Inflammatory macrophage (primary cell): ENCODE measurements at regions not wholly inside any gene's neighbourhood (a gene's known extent, or its start where the extent isn't known, plus 50 kb on each side); places are given as distances from the start of the nearest gene placed in this dataset.
"Not testable (repeated sequence)": the region's sequence is repeated elsewhere in the genome, so short reads cannot be mapped to it uniquely, and the experiment has no call there.

Experiments
- DNase-seq, 2 donors: peaks; one replicate each; pipeline ENCODE4 v3.0.0-alpha.2; 2020 to 2022

DNA sequence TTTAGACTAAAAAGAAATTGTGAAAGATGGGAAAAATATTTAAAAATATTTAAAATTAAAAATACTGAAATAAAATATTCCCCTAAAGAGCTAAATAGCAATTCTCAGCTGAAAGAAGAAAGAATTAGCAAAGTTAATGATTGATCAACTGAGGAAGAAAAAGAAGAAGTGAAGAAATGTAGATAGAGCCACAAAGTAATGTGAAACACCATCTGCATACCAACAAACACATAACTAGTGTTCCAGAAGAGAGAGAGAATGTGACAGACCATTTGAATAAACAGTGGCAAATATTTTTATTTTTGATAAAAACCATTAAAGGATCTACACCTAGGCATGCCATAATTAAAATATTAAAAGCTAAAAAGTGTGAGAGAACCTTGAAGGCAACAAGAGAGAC lies 784.5 kb upstream of the ZWINT start:
- DNase-seq: no peak

DNA sequence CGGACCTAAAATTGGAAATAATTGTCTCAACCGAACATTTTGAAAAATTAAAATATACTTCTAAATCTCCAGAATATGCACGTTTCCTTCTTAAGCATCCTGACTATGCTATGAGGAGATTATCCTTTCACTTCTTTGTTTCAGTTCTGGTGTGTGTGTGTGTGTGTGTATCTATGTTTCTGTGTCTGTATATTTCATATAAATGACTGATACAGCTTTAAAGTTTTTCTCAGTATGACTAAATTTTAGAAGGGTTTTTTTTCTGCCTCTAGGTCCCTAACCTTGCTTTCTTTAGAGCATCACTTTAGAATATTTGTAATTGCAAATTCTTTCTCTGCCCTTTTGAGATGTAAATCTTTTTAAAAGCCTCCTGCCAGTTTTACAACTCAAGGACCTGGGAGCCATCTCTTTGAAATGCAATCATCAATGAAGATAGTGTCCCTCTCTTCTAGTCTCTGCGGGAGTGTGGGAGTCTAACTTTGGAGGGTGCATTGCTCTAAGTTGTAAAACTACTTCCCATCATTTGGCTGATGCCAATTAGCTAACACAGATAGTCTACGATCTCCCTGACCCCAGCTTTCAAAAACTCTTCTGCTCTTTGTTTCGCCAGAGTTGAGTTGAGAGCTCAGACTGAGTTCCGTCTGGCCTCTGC lies 782.0 kb upstream of the ZWINT start:
- no peak for DNase-seq

DNA sequence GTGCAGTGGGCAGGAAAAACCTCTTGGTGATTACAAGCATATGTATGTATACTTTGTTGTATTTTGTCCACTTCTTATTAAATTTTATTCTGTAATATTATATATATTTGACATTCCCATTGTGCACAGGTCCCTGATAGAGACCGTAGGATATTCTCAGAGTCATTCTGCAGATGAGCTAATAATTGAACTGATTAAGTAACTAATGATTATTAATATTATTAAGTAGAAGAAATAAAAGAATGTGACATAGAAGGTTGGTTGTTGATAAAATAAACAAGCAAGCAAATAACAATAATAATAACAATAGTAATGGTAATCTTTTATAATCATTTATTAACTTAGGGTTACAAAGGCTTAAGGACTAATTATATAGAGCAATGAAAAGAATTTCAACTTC lies 780.6 kb upstream of the ZWINT start:
- DNase-seq: no peak

DNA sequence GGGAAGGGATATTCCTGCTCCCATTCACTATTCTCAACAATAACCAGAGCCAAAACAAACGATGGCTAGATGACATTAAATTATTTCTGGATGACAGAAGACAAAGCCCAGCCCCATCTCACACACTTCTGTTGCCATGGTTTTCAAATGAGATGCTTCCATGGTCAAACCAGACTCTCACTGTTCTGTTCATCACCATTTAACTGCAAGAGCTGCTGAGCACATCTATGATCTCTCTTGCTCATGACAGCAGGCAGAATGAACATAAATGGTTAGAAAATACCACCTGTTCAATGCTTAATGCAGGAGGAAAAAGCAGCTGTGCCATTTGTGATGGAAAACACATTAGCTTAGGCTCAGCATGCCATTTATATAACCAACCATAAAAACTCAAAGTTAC lies 758.6 kb upstream of the ZWINT start:
- no peak for DNase-seq

DNA sequence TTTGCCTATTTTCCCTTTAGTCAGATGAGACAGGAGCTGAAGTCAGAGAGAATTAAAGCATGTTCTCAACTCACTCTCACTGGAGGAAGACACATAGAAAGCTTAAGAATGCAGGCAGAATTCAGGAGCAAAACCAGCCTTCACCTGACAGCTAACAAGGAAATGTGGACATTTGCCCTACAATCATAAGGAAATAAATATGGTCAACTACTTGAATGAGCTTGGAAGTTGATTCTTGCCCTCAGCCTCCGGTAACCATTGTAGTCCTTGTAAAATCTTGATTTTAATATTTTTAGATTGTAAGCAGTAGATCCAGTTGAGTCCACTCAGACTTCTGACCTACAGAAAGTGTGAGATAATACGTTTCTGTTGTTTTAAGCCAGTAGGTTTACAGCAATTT lies 752.5 kb upstream of the ZWINT start:
- DNase-seq: no peak

DNA sequence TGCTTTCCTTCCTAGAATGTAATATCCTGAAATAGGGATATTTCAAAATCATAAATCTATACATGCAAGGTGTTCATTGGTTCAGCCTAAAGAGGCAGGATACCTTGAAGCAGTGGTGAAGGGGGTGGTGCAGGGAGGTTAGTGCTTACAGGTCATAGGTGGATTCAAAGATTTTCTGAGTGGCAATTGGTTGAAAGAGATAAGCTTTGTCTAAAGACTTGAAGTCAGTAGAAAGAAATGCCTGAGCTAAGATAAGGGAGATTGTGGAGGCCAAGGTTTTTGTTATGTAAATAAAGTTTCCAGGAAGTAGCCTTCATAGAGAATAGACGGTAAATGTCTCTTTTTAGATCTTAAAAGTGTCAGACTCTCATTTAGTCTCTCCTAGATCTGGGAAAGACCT lies 741.2 kb upstream of the ZWINT start:
- DNase-seq: no peak

DNA sequence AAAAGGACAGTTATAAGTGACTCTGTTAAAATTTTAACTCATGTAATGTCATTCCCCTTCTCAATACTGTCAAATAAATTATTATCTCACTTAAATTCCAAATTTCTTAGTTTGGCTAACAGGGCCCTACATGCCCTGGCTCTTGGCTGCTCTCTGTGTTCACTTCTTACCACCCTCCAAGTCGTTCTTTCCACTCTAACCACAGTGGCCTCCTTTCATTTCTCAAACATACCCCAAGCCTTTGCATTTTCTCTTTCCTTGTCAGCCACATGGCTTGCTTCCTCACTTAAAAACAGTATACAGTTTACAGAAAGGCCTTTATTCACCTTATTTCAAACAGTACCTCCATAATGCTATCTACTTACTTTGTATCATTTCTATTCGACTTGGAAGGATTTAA lies 737.1 kb upstream of the ZWINT start:
- DNase-seq: no peak

DNA sequence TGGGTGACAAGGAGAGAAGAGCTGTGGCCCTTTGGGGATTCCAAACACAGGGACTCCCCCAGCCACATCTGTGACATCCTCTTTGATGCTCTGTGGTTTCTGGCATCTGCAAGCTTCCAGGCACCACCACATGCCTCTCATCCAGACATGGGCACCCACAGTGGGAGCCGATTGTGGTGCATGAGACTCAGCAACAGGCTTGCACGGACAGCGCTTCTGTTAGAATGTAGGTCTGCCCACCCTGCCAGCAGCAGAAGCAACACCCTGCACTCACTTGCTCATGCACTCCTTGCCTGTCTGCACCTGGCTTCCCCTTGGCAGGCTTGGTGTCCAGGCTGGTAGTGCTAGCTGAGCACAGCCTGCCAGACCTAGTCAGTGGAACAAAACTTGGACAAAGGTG lies 735.0 kb upstream of the ZWINT start:
- no peak for DNase-seq

DNA sequence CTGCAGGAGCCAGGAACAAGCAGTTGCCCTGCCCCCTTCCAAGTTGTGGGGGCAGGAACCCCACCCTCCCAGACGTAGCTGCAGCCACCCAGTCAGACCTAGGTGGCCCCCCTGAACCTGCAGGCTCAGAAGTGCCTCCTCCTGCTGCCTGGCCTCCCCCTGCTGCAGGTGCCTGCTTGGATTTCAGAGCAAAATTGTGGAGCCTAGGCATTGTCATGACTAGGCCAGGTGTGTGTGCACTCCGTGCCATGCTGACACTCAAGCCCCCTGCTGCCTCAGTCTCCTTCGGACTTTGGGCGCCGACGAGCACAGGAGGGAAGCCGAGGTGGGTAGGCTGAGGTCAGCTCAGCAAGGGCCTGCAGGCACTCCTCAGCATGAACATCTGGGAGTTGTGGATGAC lies 733.9 kb upstream of the ZWINT start:
- DNase-seq: no peak

DNA sequence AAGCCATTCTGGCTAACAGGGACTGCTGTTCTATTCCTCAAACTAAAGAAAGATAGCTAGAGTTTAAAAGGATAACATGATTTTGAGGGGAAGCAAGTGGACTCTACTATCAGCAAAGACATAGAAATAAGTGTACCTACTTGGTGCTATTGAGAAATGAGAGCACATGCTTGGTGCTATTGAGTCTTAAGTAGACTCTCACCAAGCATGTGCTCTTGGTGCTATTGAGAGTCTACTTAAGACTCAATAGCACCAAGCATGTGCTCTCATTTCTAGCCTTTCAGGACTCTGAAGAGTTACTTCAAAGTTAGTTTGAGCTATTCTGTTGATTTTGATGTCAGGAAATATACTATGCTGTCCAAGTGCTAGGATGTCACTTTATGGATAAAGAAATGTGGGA lies 733.0 kb upstream of the ZWINT start:
- DNase-seq: no peak

DNA sequence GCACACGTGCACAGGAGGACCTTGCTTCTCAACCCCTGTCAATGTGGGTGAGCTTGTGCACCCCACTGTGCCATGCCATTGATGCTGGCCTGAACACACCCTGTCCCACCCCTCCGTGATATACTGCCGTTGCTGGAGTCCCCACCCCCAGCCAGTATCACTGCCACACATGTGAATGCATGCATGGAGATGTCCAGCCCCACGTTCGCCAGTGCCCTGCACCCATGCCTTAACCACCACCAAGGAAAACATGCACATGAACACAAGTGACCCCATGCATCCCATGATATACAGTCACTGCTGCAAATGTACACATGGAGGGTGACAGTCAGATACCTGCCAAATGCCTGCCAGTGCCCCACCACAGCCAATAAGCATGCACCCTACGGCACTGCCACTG lies 692.5 kb upstream of the ZWINT start:
- no peak for DNase-seq

DNA sequence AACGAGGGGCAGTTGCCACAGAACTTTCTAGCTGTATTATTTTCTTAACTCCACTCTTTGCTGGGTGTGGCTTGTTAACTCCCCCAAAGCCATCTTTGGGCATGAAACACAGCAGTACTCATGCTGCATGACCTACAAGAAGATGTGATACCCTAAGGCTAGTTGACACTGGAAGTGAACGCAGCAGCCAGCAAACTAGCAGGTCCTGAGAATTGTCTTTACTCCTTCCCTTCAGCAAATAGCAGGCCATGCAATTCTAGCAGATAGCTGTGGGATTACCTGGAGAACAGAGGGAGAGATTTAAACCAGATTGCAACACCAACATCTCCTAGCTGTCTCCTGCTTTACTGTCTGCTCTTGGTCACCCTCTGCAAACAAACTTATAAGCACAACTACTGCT lies 688.0 kb upstream of the ZWINT start:
- no peak for DNase-seq

DNA sequence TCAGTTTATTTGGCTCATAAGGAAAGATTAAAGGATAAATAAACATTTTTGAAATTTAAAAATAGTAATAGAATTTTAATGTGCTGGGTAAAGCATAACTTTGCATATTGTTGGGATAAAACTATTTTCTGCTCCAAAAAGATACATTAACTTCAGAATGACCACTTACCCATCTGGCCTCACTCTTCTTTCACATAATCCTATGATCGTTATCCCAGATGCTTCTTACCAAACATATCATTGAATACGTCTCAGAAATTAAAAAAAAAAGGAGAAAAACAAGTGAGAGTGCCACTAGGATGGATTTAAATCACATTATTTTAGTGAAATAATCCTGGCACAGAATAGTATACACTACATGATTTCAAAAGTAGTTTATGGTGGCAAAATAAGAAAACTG lies 677.5 kb upstream of the ZWINT start:
- DNase-seq: no peak

DNA sequence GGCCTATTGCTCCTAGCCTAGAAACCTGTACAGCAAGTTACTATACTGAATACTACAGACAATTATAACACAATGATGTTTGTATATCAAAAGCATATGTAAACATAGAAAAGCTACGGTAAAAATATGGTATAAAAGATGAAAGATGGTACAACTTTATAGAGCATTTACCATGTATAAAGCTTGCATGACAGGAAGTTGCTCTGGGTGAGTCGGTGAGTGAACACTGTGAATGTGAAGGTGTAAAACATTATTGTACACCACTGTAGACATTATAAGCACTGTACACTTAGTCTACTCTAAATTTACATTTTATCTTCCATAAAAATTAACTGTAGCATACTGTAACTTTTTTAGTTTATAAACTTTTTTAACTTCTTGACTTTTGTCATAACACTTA lies 674.3 kb upstream of the ZWINT start:
- no peak for DNase-seq

DNA sequence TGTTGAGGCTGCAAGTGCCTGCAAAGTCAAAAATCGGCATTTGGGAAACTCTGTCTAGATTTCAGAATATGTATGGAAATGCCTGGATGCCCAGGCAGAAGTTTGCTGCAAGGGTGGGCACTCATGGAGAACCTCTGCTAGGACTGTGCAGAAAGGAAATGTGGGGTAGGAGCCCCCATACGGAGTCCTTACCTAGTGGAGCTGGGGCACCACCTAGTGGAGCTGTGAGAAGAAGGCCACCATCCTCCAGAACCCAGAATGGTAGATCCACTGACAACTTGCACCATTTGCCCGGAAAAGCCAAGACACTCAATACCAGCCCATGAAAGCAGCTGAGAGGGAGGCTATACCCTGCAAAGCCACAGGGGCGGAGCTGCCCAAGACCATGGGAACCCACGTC lies 671.2 kb upstream of the ZWINT start:
- not testable (repeated sequence) for DNase-seq

DNA sequence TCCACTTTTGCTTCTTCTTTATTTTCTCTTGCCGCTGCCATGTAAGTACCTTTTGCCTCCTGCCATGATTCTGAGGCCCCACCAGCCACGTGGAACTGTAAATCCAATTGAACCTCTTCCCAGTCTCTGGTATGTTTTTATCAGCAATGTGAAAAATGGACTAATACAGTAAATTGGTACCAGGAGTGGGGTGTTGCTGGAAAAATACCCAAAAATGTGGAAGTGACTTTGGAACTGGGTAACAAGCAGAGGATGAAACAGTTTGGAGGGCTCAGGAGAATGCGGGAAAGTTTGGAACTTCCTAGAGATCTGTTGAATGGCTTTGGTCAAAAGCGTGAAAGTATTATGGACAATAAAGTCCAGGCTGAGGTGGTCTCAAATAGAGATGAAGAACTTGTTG lies 670.3 kb upstream of the ZWINT start:
- no peak for DNase-seq

DNA sequence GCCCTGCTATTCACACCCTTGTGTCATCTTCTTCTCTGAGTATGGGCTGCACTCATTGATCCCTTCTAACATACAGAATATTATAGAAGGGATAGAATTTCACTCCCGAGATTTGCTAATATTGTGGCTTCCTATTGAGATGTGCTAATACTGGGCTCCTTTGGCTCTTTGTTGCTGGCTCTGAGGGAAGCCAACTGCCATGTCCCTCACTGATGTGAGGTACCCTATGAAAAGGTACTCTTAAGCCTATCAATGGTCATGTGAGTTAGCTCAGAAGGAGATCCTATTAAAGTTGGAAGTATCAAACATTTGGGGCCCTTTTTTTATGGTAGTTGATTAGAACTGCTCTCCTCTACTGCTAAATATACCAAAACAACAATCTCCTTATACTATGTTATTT lies 665.2 kb upstream of the ZWINT start:
- no peak for DNase-seq

DNA sequence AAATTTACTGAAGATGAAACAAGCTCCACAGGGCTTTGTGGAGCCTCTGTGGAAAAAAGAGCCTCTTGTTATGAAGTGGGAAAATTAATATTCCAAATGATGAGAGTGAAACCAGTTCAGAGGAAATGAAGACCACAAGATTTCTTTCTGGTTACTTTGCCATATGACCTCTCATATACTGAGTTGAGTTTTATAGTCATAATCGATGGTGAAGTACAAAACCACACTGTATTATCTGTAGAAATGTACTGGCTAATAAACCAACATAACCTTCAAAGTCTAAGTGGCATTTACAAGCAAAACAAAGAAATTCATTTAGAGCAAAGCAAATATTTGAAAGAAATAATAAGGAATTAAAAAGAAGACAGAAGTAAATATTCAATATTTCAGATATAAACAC lies 662.6 kb upstream of the ZWINT start:
- DNase-seq: no peak

DNA sequence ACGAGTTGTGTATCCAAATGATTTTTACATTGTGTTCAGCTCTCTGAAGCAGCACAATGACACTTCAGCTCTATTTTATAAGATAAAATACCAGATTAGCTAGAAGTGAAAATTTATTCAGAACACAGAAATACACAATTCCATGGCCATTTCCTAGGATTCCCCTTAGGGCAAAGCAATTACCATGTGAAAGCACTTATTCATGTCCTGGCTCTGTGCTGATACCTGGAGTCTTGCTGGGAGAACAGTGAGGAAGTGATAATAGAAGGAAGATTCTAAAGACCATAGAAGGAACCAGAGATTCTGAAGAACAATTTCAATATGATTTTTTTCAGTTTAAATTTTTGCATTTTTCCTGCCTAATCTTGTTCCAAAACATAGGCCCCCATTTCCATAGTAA lies 657.4 kb upstream of the ZWINT start:
- DNase-seq: no peak

DNA sequence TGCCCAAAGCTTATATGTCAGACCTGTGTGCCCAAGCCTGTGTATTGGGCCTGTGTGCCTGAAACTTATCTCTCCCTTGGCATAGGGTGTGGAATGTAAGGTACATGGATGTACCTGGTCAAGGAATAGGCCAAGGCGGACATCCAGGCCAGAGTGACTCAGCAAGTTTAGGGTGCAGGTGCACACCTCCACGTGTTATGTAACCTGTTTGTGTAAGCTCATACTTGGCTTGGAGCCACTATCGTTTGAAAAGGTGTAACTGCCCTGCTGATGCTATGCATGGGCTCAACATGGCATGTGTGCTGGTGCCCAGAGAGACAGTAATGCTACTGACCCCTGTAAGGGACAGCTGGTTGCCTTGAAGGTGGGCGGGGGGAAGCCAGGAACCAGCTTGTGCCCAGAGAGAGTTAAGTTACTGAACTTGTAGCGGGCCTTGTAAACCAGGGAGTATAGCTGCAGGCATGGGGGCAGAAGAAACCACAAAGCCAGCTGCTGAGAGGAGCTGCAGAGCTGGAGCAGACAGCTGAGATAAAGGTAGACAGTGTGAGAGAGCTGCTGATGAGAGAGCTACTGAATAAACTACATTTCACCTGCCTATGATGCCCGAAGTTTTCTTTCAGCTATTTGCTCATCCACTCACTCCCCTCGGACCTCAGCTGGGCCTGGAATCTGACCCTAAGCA lies 656.4 kb upstream of the ZWINT start:
- no peak for DNase-seq

DNA sequence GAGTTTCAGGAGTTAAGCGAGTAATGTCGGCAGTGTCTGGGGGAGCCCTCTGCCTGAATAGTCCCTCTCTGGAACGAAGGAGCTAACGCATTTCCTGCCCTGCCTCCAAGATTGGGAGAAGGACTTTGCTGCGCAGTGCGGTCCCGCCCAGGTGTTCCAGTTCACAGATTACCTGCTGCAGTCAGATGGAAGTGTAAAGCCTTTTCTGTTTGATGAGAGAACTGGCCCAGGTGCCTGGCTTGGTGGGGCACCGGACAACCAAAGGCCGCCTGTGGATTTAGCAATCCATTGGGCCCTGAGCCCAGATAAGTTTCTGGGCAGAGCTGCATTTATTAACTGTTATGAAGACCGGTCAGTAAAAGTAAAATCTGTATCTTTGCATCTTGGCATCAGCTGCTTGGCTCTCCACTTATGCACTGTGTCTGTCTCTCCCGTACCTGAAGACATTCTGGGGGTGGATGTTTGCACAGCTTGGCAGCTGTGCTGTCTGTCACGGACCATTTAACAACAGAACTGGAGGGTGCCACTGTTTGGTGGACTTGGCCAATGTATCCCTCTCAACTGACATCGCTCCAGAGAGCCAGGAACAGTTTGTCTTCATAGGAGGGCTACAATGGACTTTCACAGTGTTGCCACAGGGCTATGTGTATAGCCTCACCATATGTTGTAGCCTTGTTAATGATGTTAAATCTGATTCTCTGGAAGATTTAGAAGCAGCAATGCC lies 654.7 kb upstream of the ZWINT start:
- DNase-seq: no peak

DNA sequence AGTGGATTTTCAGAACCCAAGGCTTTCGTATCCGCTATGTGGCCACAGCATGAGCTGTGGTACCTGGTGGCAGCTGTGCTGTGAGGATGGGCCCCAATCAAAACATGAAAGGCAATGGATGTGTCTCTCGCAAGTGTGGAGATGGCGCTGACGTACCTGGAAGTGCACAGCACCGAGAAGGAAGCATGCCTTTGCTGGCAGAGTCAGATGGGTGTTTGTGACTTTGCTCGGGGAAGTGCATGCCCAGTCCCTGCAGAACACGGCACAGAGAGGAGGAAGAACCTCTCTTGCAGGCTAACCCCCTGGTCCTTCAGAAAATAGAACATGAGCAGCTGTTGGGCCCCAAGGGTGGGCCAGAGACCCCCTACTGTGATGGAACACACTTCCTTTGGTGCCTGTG lies 654.1 kb upstream of the ZWINT start:
- DNase-seq: no peak

DNA sequence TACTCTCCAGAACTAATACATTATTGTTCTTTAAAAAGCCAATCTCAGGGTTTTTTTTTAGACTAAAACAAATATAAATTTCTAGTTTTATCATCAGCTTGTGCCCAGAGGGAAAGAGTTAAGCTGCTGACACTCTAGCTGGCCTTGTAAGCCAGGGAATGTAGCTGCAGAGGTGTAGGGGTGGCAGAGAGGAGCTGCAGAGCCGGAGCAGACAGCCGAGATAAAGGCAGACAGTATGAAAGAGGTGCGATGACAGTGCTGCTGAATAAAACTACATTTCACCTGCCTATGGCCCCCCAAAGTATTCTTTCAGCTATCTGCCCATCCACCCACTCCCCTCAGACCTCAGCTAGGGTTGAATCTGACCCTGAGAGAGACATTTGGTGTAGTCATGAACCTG lies 653.7 kb upstream of the ZWINT start:
- DNase-seq: no peak

DNA sequence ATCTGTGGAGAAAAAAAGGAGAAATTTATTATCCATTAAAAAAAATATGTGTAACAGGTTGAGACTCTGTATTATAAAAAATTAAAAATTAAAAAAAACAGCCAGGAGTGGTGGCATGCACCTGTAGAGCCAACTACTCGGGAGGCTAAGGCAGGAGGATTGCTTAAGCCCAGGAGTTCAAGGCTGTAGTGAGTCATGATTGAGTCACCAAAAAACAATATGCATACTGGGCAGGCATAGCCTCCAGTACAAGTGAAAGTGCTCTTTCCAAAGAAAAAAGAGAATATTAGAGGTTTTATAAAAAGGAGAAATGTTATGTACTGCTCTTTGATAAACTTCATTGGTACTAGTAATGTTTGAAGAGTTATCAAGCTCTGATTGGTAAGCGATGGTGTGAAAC lies 647.1 kb upstream of the ZWINT start:
- no peak for DNase-seq
